ENCODE measurements at regions not wholly inside any gene's neighbourhood (a gene's known extent, or its start where the extent isn't known, plus 50 kb on each side); places are given as distances from the start of the nearest gene placed in this dataset.

DNA sequence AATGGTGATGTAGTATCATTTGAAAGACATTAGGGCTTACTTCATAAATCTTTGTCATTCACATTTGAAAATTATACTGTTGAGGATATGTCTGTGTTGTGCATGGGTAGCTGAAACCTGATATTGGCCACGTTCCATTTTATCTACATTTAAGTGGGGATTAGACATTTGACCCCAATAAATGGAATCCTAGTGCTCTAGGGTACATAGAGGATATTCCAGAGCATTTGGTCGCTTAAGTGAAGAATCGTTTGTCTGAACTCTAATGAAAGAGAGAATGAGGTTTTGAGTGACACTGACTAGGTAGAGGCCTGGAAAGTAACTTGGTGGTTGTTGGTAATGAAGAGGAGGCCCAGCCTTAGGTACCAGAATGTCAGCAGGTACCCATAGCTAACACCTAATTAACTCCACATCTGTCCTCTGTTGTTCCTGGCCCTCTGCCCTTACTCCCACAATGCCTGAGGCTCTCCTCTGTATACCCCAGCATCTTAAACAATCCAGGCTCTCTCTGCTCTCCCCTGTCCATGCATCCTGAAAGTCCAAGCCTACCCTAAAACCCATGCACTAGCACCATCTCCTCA, 299.5 kb upstream of the KLF3 start:
- H3K79me2 ChIP-seq (ENCODE audit: control insufficient read depth, insufficient read depth, low read length): no peaks in the 10 kb centered on the region
- no peaks in the 10 kb centered on the region for H3K36me3 ChIP-seq (ENCODE audit: control insufficient read depth, insufficient read depth, low read length)
- FAIRE-seq: no peak
- CTCF ChIA-PET (ENCODE audit: low intra/inter-chr PET ratio): no interaction called here
- TF ChIP-seq, protein P1, sequence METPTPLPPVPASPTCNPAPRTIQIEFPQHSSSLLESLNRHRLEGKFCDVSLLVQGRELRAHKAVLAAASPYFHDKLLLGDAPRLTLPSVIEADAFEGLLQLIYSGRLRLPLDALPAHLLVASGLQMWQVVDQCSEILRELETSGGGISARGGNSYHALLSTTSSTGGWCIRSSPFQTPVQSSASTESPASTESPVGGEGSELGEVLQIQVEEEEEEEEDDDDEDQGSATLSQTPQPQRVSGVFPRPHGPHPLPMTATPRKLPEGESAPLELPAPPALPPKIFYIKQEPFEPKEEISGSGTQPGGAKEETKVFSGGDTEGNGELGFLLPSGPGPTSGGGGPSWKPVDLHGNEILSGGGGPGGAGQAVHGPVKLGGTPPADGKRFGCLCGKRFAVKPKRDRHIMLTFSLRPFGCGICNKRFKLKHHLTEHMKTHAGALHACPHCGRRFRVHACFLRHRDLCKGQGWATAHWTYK (CRISPR knock-in tag; IDR thresholded peaks at IDR 0.05): no peak
- no peak for TF ChIP-seq NR2C2 (CRISPR knock-in tag; IDR thresholded peaks at IDR 0.05)
- no peak for TF ChIP-seq NR2C2 (tag; IDR thresholded peaks at IDR 0.05)
- TF ChIP-seq XRCC4 (IDR thresholded peaks at IDR 0.05; ENCODE audit: extremely low read depth, insufficient read depth, insufficient read length): no peak
- TF ChIP-seq FOSL1 (tag; conservative IDR thresholded peaks at IDR 0.05): no peak
- TF ChIP-seq SMAD4 (CRISPR knock-in tag; conservative IDR thresholded peaks at IDR 0.05): no peak
- no peak for TF ChIP-seq HNRNPUL1 (IDR thresholded peaks at IDR 0.05; ENCODE audit: low read length)
- TF ChIP-seq ZC3H8 (IDR thresholded peaks at IDR 0.05): no peak
- no peak for TF ChIP-seq ILF3 (IDR thresholded peaks at IDR 0.05; ENCODE audit: borderline replicate concordance)
- TF ChIP-seq CBX1 (IDR thresholded peaks at IDR 0.05; ENCODE audit: low read depth): no peak
- TF ChIP-seq ZNF263 (CRISPR knock-in tag; IDR thresholded peaks at IDR 0.05; ENCODE audit: borderline replicate concordance): no peak
- TF ChIP-seq ARHGAP35 (IDR thresholded peaks at IDR 0.05; ENCODE audit: partially characterized antibody): no peak
- no peak for TF ChIP-seq TAF15 (IDR thresholded peaks at IDR 0.05; ENCODE audit: low read depth, low read length)
- TF ChIP-seq ARID2 (IDR thresholded peaks at IDR 0.05): no peak
- TF ChIP-seq GABPB2 (CRISPR knock-in tag; conservative IDR thresholded peaks at IDR 0.05): no peak
- TF ChIP-seq CHD4 (IDR thresholded peaks at IDR 0.05; ENCODE audit: insufficient read depth, insufficient replicate concordance, low read depth, low read length, poor library complexity, severe bottlenecking): no peak
- no peak for TF ChIP-seq U2AF2 (optimal IDR thresholded peaks at IDR 0.05; ENCODE audit: low read depth, low read length)
- no peak overlapping the region for H2AFZ ChIP-seq (ENCODE audit: low read depth, low read length)
- H3K27me3 ChIP-seq (ENCODE audit: control insufficient read depth in 2 of 2, insufficient read depth in 2 of 2, low read length in 2 of 2): no peaks in the 10 kb centered on the region
- H4K20me1 ChIP-seq (replicated peaks; ENCODE audit: control insufficient read depth, insufficient read depth, low read length): no peaks in the 10 kb centered on the region
- no peaks in the 10 kb centered on the region for H3K9me1 ChIP-seq (ENCODE audit: control insufficient read depth, insufficient read depth, low read length)
- POLR2A ChIA-PET: interaction anchor here (0.7 to 0.9 kb wide), 2 partner anchors 117 to 308 kb away, joined by 3 to 4 read pairs; no protein-coding TSS in a partner anchor
- intact Hi-C loops (cut with micrococcal nuclease): no loop called here
- in situ Hi-C loops (cut with MboI): no loop called here
- ATAC-seq: no peak
- H3K4me2 ChIP-seq (ENCODE audit: insufficient read depth, low read length): no peak overlapping the region
- no peaks in the 10 kb centered on the region for H3K9me3 ChIP-seq (replicated peaks; ENCODE audit: control insufficient read depth, insufficient read depth, low read depth, low read length)
- BruUV-seq (replicated peaks): no TSS peak
- no peaks in the 10 kb centered on the region; a peak in 3 of 5 replicates for H3K4me1 ChIP-seq (replicated peaks in 1 of 2; ENCODE audit: control insufficient read depth in 2 of 2, insufficient read depth in 2 of 2, low read length in 2 of 2)
- no peak for DNase-seq (ENCODE audit: extremely low read depth in 1 of 4, low spot score in 3 of 4)
- no peak overlapping the region for H3K27ac ChIP-seq (ENCODE audit: extremely low read depth, low read depth, low read length)
- H3K4me3 ChIP-seq: no peak overlapping the region
- WGBS (ENCODE audit: insufficient coverage, low coverage, missing lambda C conversion rate): 20% methylated on average over 3 of the region's 3 CpGs
- no peak overlapping the region for H3K9ac ChIP-seq (ENCODE audit: insufficient read depth in 1 of 2, low read depth in 2 of 2, low read length in 2 of 2)

Data from K562 (cell line).